Uterus (tissue), 3 donors: ENCODE measurements at regions not wholly inside any gene's neighbourhood (a gene's known extent, or its start where the extent isn't known, plus 50 kb on each side); places are given as distances from the start of the nearest gene placed in this dataset.

Experiments
- DNase-seq, 2 donors: peaks; one replicate each; pipeline ENCODE4 v3.0.0-alpha.2; 2019 to 2020
- H3K27ac ChIP-seq, 2 donors: fragments of 200-600 bp; sonication (generic); 1 replicate in 1 of 2; 2 replicates in 1 of 2; pipeline ENCODE4 v1.5.1; 2016 to 2018
- H3K27me3 ChIP-seq, 2 donors: fragments of 200-600 bp; sonication (generic); one replicate each; pipeline ENCODE4 v1.5.1; 2018 to 2019; ENCODE audit warnings: control low read depth in 1 of 2
- H3K36me3 ChIP-seq, 2 donors: fragments of 200-600 bp; sonication (generic); one replicate each; pipeline ENCODE4 v1.5.1; 2019; ENCODE audit warnings: control low read depth in 1 of 2
- H3K4me1 ChIP-seq, 2 donors: fragments of 200-600 bp; sonication (generic); one replicate each; pipeline ENCODE4 v1.5.1; 2018 to 2019; ENCODE audit warnings: control low read depth in 1 of 2
- H3K4me3 ChIP-seq, 2 donors: fragments of 200-600 bp; sonication (generic); 1 replicate in 1 of 2; 2 replicates in 1 of 2; pipeline ENCODE4 v1.5.1; 2018 to 2019; ENCODE audit warnings: mild to moderate bottlenecking in 1 of 2
- H3K9me3 ChIP-seq, 2 donors: fragments of 200-600 bp; sonication (generic); one replicate each; pipeline ENCODE4 v1.5.1; 2019; ENCODE audit warnings: control low read depth in 1 of 2
- CTCF ChIP-seq, 4 experiments: fragments of 200-600 bp in 2 of 4; fragments of 450-650 bp in 2 of 4; sonication (generic) in 2 of 4; IDR thresholded peaks; one replicate each; pipeline ENCODE4 v1.5.1; 2016 to 2019; ENCODE audit warnings: antibody characterized with exemption in 4 of 4, mild to moderate bottlenecking in 2 of 4, moderate library complexity in 1 of 4
- POLR2A ChIP-seq, 2 donors: fragments of 450-650 bp; IDR thresholded peaks; one replicate each; pipeline ENCODE4 v1.6.1; 2016; ENCODE audit warnings: antibody characterized with exemption in 2 of 2, mild to moderate bottlenecking in 1 of 2, moderate library complexity in 1 of 2
- intact Hi-C: fragments of 100-400 bp; cut with DNase I; formaldehyde crosslinking; loops from one replicate; pipeline ENCODE4 v1.15.1; 2023; ENCODE audit warnings: low total_unique reads
- donor health status: DM: yes; HTN: yes; CAD: no.

- Histone ChIP-seq H3K27ac (no peak overlapping the region), H3K4me1 (no peaks in the 10 kb centered on the region), H3K9me3 (no peaks in the 10 kb centered on the region), H3K36me3 (no peaks in the 10 kb centered on the region), H3K4me3 (no peak overlapping the region), H3K27me3 (no peaks in the 10 kb centered on the region)
- intact Hi-C loops = no loop called here
- TF ChIP-seq CTCF (IDR thresholded peaks at IDR 0.05) (no peak), POLR2A (IDR thresholded peaks at IDR 0.05) (no peak)
- no peak for DNase-seq
Measured at GRCh38 chr6:40906759-40907158, 132.3 kb downstream of the UNC5CL start.

GRCh38 chr6:40904583-40905194 lies 134.3 kb downstream of the UNC5CL start:
- H3K27ac ChIP-seq = no peak overlapping the region
- no peak overlapping the region for H3K4me3 ChIP-seq
- no peaks in the 10 kb centered on the region for H3K9me3 ChIP-seq
- no peaks in the 10 kb centered on the region for H3K27me3 ChIP-seq
- intact Hi-C loops = no loop called here
- no peak for DNase-seq
- no peaks in the 10 kb centered on the region for H3K36me3 ChIP-seq
- TF ChIP-seq CTCF (IDR thresholded peaks at IDR 0.05) (no peak), POLR2A (IDR thresholded peaks at IDR 0.05) (no peak)
- H3K4me1 ChIP-seq = no peaks in the 10 kb centered on the region

- no peak for DNase-seq
Measured at GRCh38 chr6:40903456-40903855, 135.6 kb downstream of the UNC5CL start.

GRCh38 chr6:40901322-40902055 lies 137.5 kb downstream of the UNC5CL start:
- TF ChIP-seq CTCF (IDR thresholded peaks at IDR 0.05) (no peak), POLR2A (IDR thresholded peaks at IDR 0.05) (no peak)

More at GRCh38 chr6:40903456-40903855, 135.6 kb downstream of the UNC5CL start:
- no peaks in the 10 kb centered on the region for H3K36me3 ChIP-seq
- intact Hi-C loops = no loop called here
- no peak overlapping the region for H3K4me3 ChIP-seq
- no peaks in the 10 kb centered on the region for H3K9me3 ChIP-seq
- no peak overlapping the region for H3K27ac ChIP-seq
- TF ChIP-seq POLR2A (IDR thresholded peaks at IDR 0.05) (no peak), CTCF (IDR thresholded peaks at IDR 0.05) (no peak)
- H3K4me1 ChIP-seq = no peaks in the 10 kb centered on the region
- no peaks in the 10 kb centered on the region for H3K27me3 ChIP-seq

GRCh38 chr6:40900791-40901190 lies 138.2 kb downstream of the UNC5CL start:
- Histone ChIP-seq H3K4me3 (no peak overlapping the region), H3K27ac (no peak overlapping the region), H3K36me3 (no peaks in the 10 kb centered on the region), H3K4me1 (no peaks in the 10 kb centered on the region), H3K9me3 (no peaks in the 10 kb centered on the region), H3K27me3 (no peaks in the 10 kb centered on the region)
- no peak for DNase-seq
- no peak for TF ChIP-seq CTCF (IDR thresholded peaks at IDR 0.05)
- no peak for TF ChIP-seq POLR2A (IDR thresholded peaks at IDR 0.05)
- intact Hi-C loops = no loop called here

More at GRCh38 chr6:40901322-40902055, 137.5 kb downstream of the UNC5CL start:
- H3K27me3 ChIP-seq = no peaks in the 10 kb centered on the region
- no peaks in the 10 kb centered on the region for H3K4me1 ChIP-seq
- no peak overlapping the region for H3K4me3 ChIP-seq
- H3K27ac ChIP-seq = no peak overlapping the region
- intact Hi-C loops = no loop called here
- DNase-seq = no peak
- H3K9me3 ChIP-seq = no peaks in the 10 kb centered on the region
- H3K36me3 ChIP-seq = no peaks in the 10 kb centered on the region
